HL-60 (cell line): ENCODE measurements at regions not wholly inside any gene's neighbourhood (a gene's known extent, or its start where the extent isn't known, plus 50 kb on each side); places are given as distances from the start of the nearest gene placed in this dataset.

ENCODE experiments used
- POLR2AphosphoS5 ChIP-seq: IDR thresholded peaks from 2 replicates; pipeline ENCODE4 v1.6.1; 2012; ENCODE audit warnings: low read depth
- TF ChIP-seq, protein P1 (sequence below): IDR thresholded peaks from one replicate; pipeline ENCODE4 v1.5.1; 2011; ENCODE audit warnings: low read length, control low read depth, inconsistent platforms; ENCODE audit not compliant: insufficient read depth
- TF ChIP-seq, protein P2 (sequence below): IDR thresholded peaks from 2 replicates; pipeline ENCODE4 v1.6.1; 2012; ENCODE audit warnings: low read depth; ENCODE audit not compliant: insufficient replicate concordance

DNA sequence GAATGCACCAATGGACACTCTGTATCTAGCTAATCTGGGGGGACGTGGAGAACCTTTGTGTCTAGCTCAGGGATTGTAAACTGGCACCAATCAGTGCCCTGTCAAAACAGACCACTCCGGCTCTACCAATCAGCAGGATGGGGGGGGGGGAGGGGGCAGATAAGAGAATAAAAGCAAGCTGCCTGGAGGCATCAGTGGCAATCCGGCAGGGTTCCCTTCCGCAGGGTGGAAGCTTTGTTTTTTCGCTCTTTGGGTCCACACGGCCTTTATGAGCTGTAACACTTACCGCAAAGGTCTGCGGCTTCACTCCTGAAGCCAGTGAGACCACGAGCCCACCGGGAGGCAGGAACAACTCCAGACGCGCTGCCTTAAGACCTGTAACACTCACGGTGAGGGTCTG lies 827.1 kb downstream of the PLOD2 start:
- TF ChIP-seq, protein P1, sequence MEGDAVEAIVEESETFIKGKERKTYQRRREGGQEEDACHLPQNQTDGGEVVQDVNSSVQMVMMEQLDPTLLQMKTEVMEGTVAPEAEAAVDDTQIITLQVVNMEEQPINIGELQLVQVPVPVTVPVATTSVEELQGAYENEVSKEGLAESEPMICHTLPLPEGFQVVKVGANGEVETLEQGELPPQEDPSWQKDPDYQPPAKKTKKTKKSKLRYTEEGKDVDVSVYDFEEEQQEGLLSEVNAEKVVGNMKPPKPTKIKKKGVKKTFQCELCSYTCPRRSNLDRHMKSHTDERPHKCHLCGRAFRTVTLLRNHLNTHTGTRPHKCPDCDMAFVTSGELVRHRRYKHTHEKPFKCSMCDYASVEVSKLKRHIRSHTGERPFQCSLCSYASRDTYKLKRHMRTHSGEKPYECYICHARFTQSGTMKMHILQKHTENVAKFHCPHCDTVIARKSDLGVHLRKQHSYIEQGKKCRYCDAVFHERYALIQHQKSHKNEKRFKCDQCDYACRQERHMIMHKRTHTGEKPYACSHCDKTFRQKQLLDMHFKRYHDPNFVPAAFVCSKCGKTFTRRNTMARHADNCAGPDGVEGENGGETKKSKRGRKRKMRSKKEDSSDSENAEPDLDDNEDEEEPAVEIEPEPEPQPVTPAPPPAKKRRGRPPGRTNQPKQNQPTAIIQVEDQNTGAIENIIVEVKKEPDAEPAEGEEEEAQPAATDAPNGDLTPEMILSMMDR = no peak
- TF ChIP-seq POLR2AphosphoS5 = no peak
- TF ChIP-seq, protein P2, sequence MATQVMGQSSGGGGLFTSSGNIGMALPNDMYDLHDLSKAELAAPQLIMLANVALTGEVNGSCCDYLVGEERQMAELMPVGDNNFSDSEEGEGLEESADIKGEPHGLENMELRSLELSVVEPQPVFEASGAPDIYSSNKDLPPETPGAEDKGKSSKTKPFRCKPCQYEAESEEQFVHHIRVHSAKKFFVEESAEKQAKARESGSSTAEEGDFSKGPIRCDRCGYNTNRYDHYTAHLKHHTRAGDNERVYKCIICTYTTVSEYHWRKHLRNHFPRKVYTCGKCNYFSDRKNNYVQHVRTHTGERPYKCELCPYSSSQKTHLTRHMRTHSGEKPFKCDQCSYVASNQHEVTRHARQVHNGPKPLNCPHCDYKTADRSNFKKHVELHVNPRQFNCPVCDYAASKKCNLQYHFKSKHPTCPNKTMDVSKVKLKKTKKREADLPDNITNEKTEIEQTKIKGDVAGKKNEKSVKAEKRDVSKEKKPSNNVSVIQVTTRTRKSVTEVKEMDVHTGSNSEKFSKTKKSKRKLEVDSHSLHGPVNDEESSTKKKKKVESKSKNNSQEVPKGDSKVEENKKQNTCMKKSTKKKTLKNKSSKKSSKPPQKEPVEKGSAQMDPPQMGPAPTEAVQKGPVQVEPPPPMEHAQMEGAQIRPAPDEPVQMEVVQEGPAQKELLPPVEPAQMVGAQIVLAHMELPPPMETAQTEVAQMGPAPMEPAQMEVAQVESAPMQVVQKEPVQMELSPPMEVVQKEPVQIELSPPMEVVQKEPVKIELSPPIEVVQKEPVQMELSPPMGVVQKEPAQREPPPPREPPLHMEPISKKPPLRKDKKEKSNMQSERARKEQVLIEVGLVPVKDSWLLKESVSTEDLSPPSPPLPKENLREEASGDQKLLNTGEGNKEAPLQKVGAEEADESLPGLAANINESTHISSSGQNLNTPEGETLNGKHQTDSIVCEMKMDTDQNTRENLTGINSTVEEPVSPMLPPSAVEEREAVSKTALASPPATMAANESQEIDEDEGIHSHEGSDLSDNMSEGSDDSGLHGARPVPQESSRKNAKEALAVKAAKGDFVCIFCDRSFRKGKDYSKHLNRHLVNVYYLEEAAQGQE = no peak
